Left ventricle myocardium superior (tissue), 1 donor: ENCODE measurements at regions not wholly inside any gene's neighbourhood (a gene's known extent, or its start where the extent isn't known, plus 50 kb on each side); places are given as distances from the start of the nearest gene placed in this dataset.
"Not testable (repeated sequence)": the region's sequence is repeated elsewhere in the genome, so short reads cannot be mapped to it uniquely, and the experiment has no call there.

ENCODE experiments used
- ATAC-seq: fragments of 200-7000 bp; cut with Tn5 transposase; one replicate; pipeline ENCODE4 v1.9.1; 2020; ENCODE audit warnings: mild to moderate bottlenecking, moderate library complexity
- DNase-seq: peaks from one replicate; pipeline ENCODE4 v3.0.0-alpha.2; 2020
- intact Hi-C: fragments of 100-400 bp; cut with micrococcal nuclease; formaldehyde crosslinking; loops from one replicate; pipeline ENCODE4 v1.11.0; 2022
- donor health status: DM: no; HTN: yes; CAD: no; lungs with severe emphysema.

DNA sequence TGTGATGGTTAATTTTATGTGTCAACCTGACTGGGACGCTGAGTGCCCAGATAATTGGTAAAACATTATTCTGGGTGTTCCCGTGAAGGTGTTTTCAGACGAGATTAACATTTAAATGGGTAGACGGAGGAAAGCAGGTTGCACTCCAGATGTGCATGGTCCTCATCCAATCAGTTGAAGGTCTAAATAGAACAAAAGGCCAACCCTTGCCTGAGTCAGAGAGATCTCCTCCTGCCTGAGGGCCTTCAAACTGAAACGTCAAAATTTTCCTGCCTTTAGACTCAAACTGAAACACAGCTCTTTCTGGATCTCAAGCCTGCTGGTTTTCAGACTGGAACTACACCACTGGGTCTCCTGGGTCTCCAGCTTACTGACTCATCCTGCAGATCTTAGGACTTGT, 73.5 kb downstream of the NPIPA8 start:
- intact Hi-C loops, ATAC-seq, DNase-seq: not testable (repeated sequence)

DNA sequence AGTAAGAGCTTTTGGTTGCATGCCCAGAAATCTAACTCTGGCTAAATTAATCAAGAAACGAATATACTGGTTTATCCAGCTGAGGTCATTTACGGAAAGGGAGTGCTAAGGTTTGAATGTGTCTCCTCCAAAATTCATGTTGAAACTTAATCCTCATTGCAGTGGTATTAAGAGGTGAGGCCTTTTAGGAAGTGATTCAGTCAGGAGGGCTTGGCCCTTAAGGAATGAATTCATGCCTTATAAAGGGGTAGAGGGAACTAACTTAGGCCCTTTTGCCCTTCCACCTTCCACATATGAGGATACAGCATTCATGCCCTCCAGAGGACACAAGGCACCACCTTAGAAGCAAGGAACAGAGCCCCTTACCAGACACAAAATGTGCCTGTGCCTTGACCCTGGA, 74.7 kb downstream of the NPIPA8 start:
- DNase-seq, intact Hi-C loops, ATAC-seq: not testable (repeated sequence)

DNA sequence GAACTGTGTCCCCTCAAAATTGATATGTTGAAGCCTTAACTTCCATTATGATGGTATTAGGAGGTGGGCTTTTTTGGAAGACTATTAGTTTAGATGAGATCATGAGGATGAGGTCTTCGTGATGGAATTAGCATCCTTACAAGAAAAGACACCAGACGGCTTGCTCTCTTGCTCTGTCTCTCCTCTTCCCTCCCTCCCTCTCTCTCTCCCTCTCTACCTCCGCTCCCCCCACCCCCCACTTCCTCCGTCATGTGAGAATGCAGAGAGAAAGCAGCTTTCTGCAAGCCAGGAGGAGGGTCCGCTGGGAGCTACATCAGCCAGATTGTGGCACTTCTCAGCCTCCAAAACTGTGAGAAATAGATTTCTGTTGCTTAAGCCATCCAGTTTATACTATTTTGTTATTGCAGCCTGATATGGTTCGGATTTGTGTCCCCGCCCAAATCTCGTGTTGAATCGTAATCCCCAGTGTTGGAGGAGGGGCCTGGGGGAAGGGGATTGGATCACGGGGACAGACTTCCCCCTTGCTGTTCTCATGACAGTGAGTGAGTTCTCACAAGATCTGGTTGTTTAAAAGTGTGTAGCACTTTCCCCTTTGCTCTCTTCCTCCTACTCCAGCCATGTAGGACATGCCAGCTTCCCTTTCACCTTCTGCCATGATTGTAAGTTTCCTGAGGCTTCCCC, 76.9 kb downstream of the NPIPA8 start:
- intact Hi-C loops, DNase-seq, ATAC-seq: not testable (repeated sequence)

DNA sequence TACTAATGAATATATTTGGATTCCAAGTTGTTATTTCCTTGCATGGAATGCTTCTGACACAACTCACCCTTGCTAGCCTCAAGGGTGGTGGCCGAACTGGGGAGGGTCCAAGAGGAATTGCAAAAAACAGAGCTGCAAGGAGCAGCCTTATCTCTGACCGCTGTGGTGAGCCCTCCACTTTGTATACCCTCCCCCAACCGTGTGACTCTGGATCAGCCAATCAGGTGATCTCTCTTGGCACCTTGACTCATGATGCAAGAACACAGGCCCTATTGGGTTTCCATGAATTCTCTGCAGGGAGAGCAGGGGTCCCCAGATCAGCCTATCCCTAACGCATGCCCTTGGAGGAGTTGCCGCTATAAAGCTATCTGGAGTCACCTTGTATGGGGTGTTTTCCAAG, 83.6 kb downstream of the NPIPA8 start:
- DNase-seq, intact Hi-C loops, ATAC-seq: not testable (repeated sequence)

DNA sequence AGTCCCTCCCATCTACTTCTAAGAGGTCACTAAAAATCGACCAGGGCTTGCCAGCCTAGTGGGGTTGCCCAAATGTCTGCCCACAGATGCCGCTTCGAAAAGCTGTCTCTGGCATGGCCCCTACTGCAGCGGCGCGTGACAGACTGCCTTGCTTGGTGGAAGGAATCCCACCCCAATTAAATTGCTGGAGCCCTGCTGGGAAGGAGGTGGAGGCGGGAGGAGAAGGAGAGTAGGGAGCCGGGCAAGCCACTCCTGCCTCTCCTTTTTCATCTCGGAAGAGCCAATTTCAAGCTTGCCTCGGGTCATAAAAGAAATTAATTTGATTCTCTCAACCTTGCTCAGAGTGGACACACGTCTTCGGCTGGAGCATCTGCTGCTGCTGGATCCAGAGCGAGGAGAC, 106.0 kb downstream of the NPIPA8 start:
- DNase-seq, ATAC-seq, intact Hi-C loops: not testable (repeated sequence)

DNA sequence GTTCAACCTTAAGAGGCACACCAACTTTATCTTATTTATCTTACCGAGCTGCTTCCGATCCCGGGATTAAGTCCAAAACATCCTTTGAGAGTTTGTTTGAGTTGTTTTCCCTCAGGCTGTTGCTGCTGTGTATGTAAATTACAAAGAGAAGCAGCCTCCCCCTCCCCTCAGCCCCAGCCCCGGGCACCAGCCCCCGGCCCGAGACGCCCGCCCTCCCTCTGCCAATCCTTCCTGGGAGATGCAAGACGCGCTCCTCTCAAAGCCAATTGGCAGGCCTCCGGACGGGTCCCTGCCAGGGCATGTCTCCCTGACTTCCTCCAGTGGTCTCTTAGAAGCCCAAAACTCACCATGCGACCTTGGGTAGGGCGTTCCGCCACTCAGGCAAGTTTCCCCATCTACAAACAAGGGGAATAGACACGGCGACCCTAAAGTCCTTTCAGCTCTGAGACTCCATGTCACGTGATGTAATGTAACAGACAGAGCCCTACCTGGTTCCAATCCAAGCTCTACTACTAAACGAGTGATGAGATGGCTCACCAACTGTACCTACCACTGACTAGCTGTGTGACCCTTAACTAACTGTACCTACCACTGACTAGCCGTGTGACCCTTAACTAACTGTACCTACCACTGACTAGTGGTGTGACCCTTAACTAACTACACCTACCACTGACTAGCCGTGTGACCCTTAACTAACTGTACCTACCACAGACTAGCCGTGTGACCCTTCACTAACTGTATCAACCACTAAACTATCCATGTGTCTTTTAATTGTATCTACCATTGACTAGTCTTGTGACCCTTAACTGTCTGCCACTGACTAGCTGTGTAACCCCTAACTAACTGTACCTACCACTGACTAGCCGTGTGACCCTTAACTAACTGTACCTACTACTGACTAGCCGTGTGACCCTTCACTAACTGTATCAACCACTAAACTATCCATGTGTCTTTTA, 114.2 kb downstream of the NPIPA8 start:
- DNase-seq, intact Hi-C loops, ATAC-seq: not testable (repeated sequence)

DNA sequence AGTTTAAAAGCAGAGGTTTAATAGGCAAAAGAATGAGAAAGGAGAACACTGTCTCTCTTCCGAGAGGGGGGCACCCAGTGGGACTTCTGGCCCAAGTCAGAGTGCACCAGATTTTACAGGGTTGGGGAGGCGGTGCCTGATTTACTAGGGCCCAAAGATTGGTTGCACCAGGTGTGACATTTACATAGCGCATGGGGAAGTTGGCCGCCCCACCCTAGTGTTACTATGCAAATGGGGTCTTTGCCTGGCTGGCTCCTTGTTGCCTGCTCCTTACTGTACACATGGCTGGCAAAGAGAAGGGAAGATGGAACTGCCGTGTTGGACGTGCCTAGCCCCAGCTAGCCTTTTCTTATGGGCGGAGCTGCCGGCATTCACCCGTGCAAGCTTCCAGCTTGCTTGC, 118.8 kb downstream of the NPIPA8 start:
- intact Hi-C loops, DNase-seq, ATAC-seq: not testable (repeated sequence)

DNA sequence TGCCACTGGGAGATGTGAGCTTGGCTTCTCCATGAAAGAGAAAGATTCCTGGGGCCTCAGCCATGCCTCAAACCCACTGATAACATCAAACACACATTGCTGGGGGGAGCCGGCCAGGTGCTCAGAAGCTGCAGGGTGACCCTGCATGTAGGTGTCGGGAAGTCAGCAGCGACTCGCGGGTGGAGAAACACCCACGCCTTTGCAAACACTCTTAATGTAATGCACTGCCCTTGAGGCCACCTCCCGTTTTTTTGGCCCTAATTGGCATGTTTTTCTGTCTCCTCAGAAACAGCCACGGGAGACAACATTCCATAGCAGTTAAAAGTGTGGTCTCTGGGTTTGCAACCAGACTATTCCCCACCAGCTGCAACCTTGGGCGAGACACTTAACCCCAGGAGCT, 119.7 kb downstream of the NPIPA8 start:
- intact Hi-C loops, DNase-seq, ATAC-seq: not testable (repeated sequence)

DNA sequence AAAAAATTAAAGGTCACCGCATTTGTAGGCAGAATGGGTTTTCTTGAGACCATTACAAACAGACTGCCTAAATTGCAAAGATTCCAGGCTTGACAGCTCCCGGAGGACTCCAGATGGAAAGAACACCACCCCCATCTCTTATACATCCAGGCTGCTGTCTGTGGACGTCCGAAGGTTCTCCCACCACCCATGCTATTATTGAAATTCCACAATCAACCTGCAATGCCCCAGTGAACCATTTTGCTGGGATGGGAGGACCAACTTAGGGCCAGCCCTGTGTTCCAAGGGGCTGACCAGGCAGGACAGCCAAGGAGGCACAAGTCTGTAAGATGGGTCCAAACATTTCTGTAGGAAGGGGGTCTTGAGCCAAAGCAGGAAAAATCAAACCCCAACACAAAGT, 122.7 kb downstream of the NPIPA8 start:
- DNase-seq, intact Hi-C loops: not testable (repeated sequence)

DNA sequence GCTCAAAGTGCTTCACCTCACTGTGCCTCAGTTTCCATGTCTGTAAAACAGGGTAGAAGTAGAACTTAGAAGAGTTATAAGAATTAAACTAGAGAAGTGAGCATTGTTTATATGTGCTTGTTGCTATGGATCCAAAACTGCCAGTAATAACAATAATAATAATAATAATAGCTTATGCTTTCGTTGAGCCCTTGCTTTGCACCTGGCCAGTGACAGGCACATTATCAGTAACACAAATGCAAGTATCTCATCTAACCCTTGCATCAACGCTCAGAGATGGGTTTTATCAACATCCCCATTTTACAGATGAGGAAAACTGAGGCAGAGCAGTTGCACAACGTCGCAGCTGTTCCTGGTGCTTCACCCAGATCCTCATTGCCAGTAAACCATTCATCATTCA, 125.0 kb downstream of the NPIPA8 start:
- DNase-seq, ATAC-seq, intact Hi-C loops: not testable (repeated sequence)

More for the DNA sequence above, 122.7 kb downstream of the NPIPA8 start:
- not testable (repeated sequence) for ATAC-seq

DNA sequence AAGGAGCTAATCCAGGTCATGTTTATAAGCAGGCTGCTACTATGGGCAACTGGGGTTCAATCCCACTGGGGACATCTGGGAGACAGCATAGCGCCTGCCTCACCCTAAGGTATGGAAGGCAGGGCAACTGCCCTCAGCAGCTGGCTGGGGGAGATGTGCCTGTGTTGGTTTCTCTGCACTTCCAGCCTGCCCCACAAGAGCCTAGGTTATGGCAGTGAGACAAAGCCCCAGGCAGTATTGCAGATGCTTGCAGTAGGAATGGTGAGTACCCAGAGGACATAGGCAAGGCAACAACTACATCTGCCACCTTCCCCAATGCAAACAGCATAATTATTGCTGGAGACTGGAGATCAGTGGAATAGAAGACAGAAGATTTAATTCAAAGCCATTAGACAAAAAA, 131.8 kb downstream of the NPIPA8 start:
- ATAC-seq, DNase-seq, intact Hi-C loops: not testable (repeated sequence)

DNA sequence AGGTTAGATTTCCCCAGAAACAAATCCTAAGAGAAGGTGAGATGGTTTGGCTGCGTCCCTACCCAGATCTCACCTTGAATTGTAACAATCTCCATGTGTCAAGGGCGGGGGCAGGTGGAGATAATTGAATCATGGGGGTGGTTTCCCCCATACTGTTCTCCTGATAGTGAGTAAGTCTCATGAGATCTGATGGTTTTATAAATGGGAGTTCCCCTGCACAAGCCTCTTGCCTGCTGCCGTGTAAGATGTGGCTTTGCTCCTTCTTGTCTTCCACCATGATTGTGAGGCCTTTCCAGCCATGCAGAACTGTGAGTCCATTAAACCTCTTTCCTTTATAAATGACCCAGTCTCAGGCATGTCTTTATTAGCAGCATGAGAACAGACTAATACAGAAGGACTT, 132.2 kb downstream of the NPIPA8 start:
- intact Hi-C loops, DNase-seq, ATAC-seq: not testable (repeated sequence)

DNA sequence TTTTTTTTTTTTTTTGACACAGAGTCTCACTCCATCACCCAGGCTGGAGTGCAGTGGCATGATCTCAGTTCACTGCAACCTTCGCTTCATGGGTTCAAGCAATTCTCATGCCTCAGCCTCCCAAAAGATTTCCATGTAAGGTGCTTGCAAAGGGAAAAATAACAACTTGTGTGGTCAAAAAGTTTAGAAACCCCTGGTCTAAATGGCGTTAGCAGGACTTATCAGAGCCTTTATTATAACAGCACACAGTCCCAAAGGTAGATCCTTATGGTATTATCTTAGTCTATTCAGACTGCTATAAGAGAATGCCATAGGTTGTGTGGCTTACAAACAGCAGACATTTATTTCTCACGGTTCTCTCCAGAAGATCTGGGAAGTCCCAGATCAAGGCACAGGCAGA, 135.0 kb downstream of the NPIPA8 start:
- DNase-seq, intact Hi-C loops, ATAC-seq: not testable (repeated sequence)

DNA sequence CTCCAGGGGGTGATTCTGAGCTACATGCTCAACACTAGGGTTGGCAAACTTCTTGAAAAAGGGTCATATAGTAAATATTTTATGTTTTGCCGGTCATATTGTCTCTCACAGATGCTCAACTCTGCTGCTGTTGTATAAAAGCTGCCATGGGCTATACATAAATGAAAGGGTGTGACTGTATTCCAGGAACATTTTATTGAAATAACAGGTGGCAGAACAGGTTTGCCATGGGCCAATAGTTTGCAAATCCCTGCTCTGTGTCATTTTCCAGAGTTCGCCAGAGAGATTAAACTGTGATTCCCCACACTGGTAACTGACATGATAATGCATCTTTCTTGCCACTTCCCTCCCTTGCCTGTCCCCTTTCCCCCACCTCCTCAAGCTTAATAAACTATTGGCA, 144.1 kb downstream of the NPIPA8 start:
- DNase-seq, intact Hi-C loops, ATAC-seq: not testable (repeated sequence)

DNA sequence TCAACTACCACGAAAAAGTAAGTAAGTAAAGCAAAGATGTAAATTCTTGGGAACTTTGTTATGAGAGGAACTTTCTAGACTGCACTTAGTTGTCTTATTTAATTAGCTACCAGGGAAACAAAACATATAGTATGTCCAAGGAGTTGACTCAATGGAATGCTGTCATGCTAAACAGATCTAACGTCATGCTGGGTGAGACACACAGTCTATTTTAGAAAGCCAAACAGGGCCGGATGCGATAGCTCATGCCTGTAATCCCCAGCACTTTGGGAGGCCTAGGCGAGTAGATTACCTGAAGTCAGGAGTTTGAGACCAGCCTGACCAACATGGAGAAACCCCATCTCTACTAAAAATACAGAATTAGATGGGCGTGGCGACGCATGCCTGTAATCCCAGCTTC, 146.4 kb downstream of the NPIPA8 start:
- ATAC-seq: peak; percentile 60
- intact Hi-C loops, DNase-seq: not testable (repeated sequence)

DNA sequence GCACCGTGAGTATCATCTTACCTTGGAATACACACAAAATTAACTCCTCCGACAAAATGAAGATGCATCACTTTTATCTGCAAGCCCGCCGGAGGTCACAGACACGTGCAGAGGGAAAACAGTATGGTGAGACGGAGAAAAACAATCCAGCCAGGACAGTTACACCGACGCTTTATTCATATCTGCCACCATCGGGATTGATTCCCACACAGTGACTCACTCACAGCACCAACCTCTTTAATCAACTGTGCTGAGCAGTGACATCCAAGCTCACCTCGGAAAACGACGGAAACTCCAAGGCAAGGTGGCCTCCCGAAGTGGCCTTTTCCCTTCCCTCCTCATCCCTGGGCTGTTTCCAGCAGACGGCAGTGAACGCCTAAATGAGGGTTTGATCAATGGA, 151.8 kb downstream of the NPIPA8 start:
- DNase-seq, ATAC-seq, intact Hi-C loops: not testable (repeated sequence)

DNA sequence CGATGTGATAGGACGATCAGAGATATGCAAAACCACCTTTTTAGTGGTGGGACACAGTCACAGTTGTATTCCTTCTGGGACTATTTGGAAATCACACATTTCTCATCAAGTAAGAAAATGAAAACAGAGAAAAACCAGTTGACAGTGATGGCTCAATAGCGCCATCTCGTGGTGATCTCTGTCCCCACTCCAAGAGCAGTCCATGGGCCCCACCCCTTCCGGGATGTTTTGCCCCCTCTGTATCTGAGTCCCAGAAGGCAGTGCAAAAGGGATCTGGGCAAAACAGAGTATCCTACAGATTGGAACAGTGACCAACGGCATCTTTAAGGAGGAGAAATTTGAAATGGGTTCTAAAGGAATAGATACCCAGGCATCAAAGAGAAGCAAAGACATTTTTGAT, 155.5 kb downstream of the NPIPA8 start:
- intact Hi-C loops, ATAC-seq, DNase-seq: not testable (repeated sequence)

DNA sequence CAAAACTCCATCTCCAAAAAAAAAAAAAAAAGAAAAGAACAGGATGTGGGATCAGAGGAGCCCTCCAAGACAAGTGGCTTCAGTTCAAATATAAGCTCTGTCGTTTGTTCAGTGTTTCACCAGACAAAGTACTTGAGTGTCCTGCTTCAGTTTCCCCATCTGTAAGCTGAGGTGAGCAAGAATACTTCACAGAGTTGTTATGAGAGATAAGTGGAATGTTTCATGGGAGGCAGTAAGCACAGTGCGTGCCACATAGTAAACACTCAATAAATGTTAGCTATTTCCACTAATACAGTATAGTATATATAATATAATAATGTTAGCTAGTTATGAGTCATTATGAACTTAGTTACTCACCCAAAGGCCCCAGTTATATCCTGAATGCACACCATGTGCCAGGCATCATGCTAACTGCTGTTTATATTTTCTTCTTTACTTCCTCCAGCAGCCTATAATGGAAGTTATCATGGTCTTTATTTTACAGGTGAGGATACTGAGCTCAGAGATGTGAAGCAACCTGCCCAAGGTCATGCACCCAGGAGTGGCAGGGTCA, 162.5 kb downstream of the NPIPA8 start:
- DNase-seq, intact Hi-C loops, ATAC-seq: not testable (repeated sequence)

DNA sequence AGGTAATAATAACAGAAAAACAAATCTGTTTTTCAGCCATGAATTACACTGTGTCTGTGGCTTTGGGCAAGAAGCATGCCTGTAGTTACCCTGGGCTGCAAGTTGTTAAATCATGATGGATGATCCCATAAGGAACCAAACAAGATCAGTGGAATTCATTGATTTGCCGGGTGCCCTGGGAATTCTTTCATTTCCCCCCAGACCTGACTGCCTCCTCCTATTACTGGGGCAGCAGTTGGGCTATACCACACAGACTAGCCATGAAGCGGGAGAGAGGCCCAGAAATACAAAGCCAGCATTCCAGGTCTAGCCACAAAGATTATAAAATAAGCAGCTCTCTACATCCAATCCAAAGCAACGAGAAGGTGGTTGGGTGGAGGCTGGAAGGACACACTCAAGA, 174.2 kb downstream of the NPIPA8 start:
- intact Hi-C loops, ATAC-seq, DNase-seq: not testable (repeated sequence)
